Smooth muscle cell (in vitro differentiated cells): ENCODE measurements at regions not wholly inside any gene's neighbourhood (a gene's known extent, or its start where the extent isn't known, plus 50 kb on each side); places are given as distances from the start of the nearest gene placed in this dataset.
A peak's percentile ranks its signal among the peaks of the same experiment; 100 is the strongest.

ENCODE experiments used
- DNase-seq: peaks from one replicate; lab custom pipeline; 2025; ENCODE audit not compliant: unreplicated experiment; lab: John Stamatoyannopoulos, UW
- H2AFZ ChIP-seq: fragments of 200-600 bp; sonication (generic); 2 replicates; pipeline ENCODE4 v1.6.0; 2016; ENCODE audit warnings: antibody characterized with exemption, low read depth, mild to moderate bottlenecking
- H3F3A ChIP-seq: fragments of 200-600 bp; sonication (generic); 2 replicates; pipeline ENCODE4 v1.6.0; 2017; ENCODE audit warnings: antibody characterized with exemption, low read depth
- H3K27ac ChIP-seq: fragments of 200-600 bp; sonication (generic); 2 replicates; pipeline ENCODE4 v1.5.1; 2016; ENCODE audit warnings: low read depth, mild to moderate bottlenecking
- H3K27me3 ChIP-seq: fragments of 200-600 bp; sonication (generic); 2 replicates; pipeline ENCODE4 v1.6.1; 2016; ENCODE audit warnings: low read depth, mild to moderate bottlenecking
- H3K36me3 ChIP-seq: fragments of 200-600 bp; sonication (generic); 2 replicates; pipeline ENCODE4 v1.5.1; 2016; ENCODE audit warnings: low read depth
- H3K4me1 ChIP-seq: fragments of 200-600 bp; sonication (generic); 2 replicates; pipeline ENCODE4 v1.5.1; 2016; ENCODE audit warnings: low read depth
- H3K4me2 ChIP-seq: fragments of 200-600 bp; sonication (generic); 2 replicates; pipeline ENCODE4 v1.6.0; 2016; ENCODE audit warnings: mild to moderate bottlenecking
- H3K4me3 ChIP-seq: fragments of 200-600 bp; sonication (generic); 2 replicates; pipeline ENCODE4 v1.5.1; 2016; ENCODE audit warnings: mild to moderate bottlenecking
- H3K79me2 ChIP-seq: fragments of 200-600 bp; sonication (generic); 2 replicates; pipeline ENCODE4 v1.6.0; 2016; ENCODE audit warnings: low read depth, mild to moderate bottlenecking
- H3K9ac ChIP-seq: fragments of 200-600 bp; sonication (generic); 2 replicates; pipeline ENCODE4 v1.6.0; 2016; ENCODE audit warnings: low read depth
- H3K9me3 ChIP-seq: fragments of 200-600 bp; sonication (generic); replicated peaks from 2 replicates; pipeline ENCODE4 v1.5.1; 2016; ENCODE audit warnings: low read depth
- H4K20me1 ChIP-seq: fragments of 200-600 bp; sonication (generic); 2 replicates; pipeline ENCODE4 v1.6.0; 2016; ENCODE audit warnings: low read depth
- WGBS: methylation state at CpG from one replicate; pipeline ENCODE4 v1.1.7; 2016; ENCODE audit warnings: low lambda C conversion rate; 5-methylcytosine and 5-hydroxymethylcytosine counted together
- TF ChIP-seq, protein P1 (sequence below): fragments of 200-600 bp; sonication (generic); IDR thresholded peaks from 2 replicates; pipeline ENCODE4 v1.5.1; 2017; ENCODE audit warnings: borderline replicate concordance, mild to moderate bottlenecking, antibody characterized with exemption; ENCODE audit not compliant: insufficient read depth, poor library complexity, severe bottlenecking

- H3K4me1 ChIP-seq: no peaks in the 10 kb centered on the region
- H3K27ac ChIP-seq: no peak overlapping the region
- no peaks in the 10 kb centered on the region for H3K27me3 ChIP-seq
- no peak overlapping the region for H2AFZ ChIP-seq
- no peaks in the 10 kb centered on the region for H3K36me3 ChIP-seq
- H3K4me3 ChIP-seq: no peak overlapping the region
- DNase-seq: no peak
- no peaks in the 10 kb centered on the region for H3F3A ChIP-seq
- H4K20me1 ChIP-seq: no peaks in the 10 kb centered on the region
- no peak overlapping the region for H3K4me2 ChIP-seq
- no peaks in the 10 kb centered on the region for H3K9me3 ChIP-seq
- H3K79me2 ChIP-seq: no peaks in the 10 kb centered on the region
- TF ChIP-seq, protein P1, sequence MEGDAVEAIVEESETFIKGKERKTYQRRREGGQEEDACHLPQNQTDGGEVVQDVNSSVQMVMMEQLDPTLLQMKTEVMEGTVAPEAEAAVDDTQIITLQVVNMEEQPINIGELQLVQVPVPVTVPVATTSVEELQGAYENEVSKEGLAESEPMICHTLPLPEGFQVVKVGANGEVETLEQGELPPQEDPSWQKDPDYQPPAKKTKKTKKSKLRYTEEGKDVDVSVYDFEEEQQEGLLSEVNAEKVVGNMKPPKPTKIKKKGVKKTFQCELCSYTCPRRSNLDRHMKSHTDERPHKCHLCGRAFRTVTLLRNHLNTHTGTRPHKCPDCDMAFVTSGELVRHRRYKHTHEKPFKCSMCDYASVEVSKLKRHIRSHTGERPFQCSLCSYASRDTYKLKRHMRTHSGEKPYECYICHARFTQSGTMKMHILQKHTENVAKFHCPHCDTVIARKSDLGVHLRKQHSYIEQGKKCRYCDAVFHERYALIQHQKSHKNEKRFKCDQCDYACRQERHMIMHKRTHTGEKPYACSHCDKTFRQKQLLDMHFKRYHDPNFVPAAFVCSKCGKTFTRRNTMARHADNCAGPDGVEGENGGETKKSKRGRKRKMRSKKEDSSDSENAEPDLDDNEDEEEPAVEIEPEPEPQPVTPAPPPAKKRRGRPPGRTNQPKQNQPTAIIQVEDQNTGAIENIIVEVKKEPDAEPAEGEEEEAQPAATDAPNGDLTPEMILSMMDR: no peak
- H3K9ac ChIP-seq: no peak overlapping the region
Observed at GRCh38 chr1:221032204-221032585, 153.0 kb downstream of the HLX start.

- no peaks in the 10 kb centered on the region for H3K36me3 ChIP-seq
- H3K9me3 ChIP-seq: no peaks in the 10 kb centered on the region
- H3K9ac ChIP-seq: no peak overlapping the region
- 44% methylated on average over 2 of the region's 2 CpGs for WGBS
- H3K27me3 ChIP-seq: no peaks in the 10 kb centered on the region
- no peaks in the 10 kb centered on the region for H3F3A ChIP-seq
- no peak for DNase-seq
- H2AFZ ChIP-seq: no peak overlapping the region
- H3K27ac ChIP-seq: no peak overlapping the region
- TF ChIP-seq, protein P1: no peak
- no peaks in the 10 kb centered on the region for H4K20me1 ChIP-seq
- no peak overlapping the region for H3K4me2 ChIP-seq
- no peaks in the 10 kb centered on the region for H3K4me1 ChIP-seq
- H3K4me3 ChIP-seq: no peak overlapping the region
- H3K79me2 ChIP-seq: no peaks in the 10 kb centered on the region
Observed at GRCh38 chr1:221032637-221033280, 153.5 kb downstream of the HLX start.

- H3K9ac ChIP-seq: no peak overlapping the region
Observed at GRCh38 chr1:221035662-221036153, 156.5 kb downstream of the HLX start.

More at GRCh38 chr1:221035662-221036153, 156.5 kb downstream of the HLX start:
- Histone ChIP-seq H4K20me1 (no peaks in the 10 kb centered on the region), H3K27ac (peak overlapping the region; percentile 55), H3K4me2 (peak overlapping the region; percentile 45), H3K36me3 (no peaks in the 10 kb centered on the region), H3F3A (no peaks in the 10 kb centered on the region), H3K4me3 (no peak overlapping the region), H3K9me3 (no peaks in the 10 kb centered on the region), H3K79me2 (no peaks in the 10 kb centered on the region), H3K4me1 (no peaks in the 10 kb centered on the region), H2AFZ (peak overlapping the region; percentile 74), H3K27me3 (no peaks in the 10 kb centered on the region)
- no peak for DNase-seq
- TF ChIP-seq, protein P1: no peak
- WGBS: 38% methylated on average over 6 of the region's 6 CpGs
